ENCODE measurements at regions not wholly inside any gene's neighbourhood (a gene's known extent, or its start where the extent isn't known, plus 50 kb on each side); places are given as distances from the start of the nearest gene placed in this dataset.
"Not testable (repeated sequence)": the region's sequence is repeated elsewhere in the genome, so short reads cannot be mapped to it uniquely, and the experiment has no call there.

- DNase-seq (ENCODE audit: low read depth in 2 of 2), result no peak
Observed at GRCh38 chr5:12772276-12772675, 868.0 kb upstream of the CTNND2 start.

GRCh38 chr5:12759377-12759776, 855.1 kb upstream of the CTNND2 start:
- no peak for DNase-seq (ENCODE audit: low read depth in 2 of 2)

GRCh38 chr5:12757035-12757434, 852.8 kb upstream of the CTNND2 start:
- DNase-seq (ENCODE audit: low read depth in 2 of 2), result no peak

- no peak for DNase-seq (ENCODE audit: low read depth in 2 of 2)
Observed at GRCh38 chr5:12745537-12745936, 841.3 kb upstream of the CTNND2 start.

GRCh38 chr5:12743582-12743981, 839.3 kb upstream of the CTNND2 start:
- no peak for DNase-seq (ENCODE audit: low read depth in 2 of 2)

- no peak for DNase-seq (ENCODE audit: low read depth in 2 of 2)
Observed at GRCh38 chr5:12730354-12730753, 826.1 kb upstream of the CTNND2 start.

GRCh38 chr5:12716664-12717063, 812.4 kb upstream of the CTNND2 start:
- DNase-seq (ENCODE audit: low read depth in 2 of 2), result no peak

GRCh38 chr5:12707560-12707959, 803.3 kb upstream of the CTNND2 start:
- DNase-seq (ENCODE audit: low read depth in 2 of 2), result no peak

- no peak for DNase-seq (ENCODE audit: low read depth in 2 of 2)
Observed at GRCh38 chr5:12704955-12705354, 800.7 kb upstream of the CTNND2 start.

- no peak for DNase-seq (ENCODE audit: low read depth in 2 of 2)
Observed at GRCh38 chr5:12703254-12703653, 799.0 kb upstream of the CTNND2 start.

GRCh38 chr5:12695651-12696050, 791.4 kb upstream of the CTNND2 start:
- no peak for DNase-seq (ENCODE audit: low read depth in 2 of 2)

GRCh38 chr5:12691330-12691729, 787.1 kb upstream of the CTNND2 start:
- no peak for DNase-seq (ENCODE audit: low read depth in 2 of 2)

GRCh38 chr5:12690361-12690760, 786.1 kb upstream of the CTNND2 start:
- no peak for DNase-seq (ENCODE audit: low read depth in 2 of 2)

- DNase-seq (ENCODE audit: low read depth in 2 of 2), result no peak
Observed at GRCh38 chr5:12683249-12683648, 779.0 kb upstream of the CTNND2 start.

- DNase-seq (ENCODE audit: low read depth in 2 of 2), result no peak
Observed at GRCh38 chr5:12679731-12680130, 775.5 kb upstream of the CTNND2 start.

- DNase-seq (ENCODE audit: low read depth in 2 of 2), result no peak
Observed at GRCh38 chr5:12675959-12676358, 771.7 kb upstream of the CTNND2 start.

- no peak for DNase-seq (ENCODE audit: low read depth in 2 of 2)
Observed at GRCh38 chr5:12672141-12672540, 767.9 kb upstream of the CTNND2 start.

GRCh38 chr5:12669326-12669725, 765.1 kb upstream of the CTNND2 start:
- no peak for DNase-seq (ENCODE audit: low read depth in 2 of 2)

GRCh38 chr5:12668564-12668963, 764.3 kb upstream of the CTNND2 start:
- no peak for DNase-seq (ENCODE audit: low read depth in 2 of 2)

- DNase-seq (ENCODE audit: low read depth in 2 of 2), result not testable (repeated sequence)
Observed at GRCh38 chr5:12667818-12668217, 763.6 kb upstream of the CTNND2 start.

GRCh38 chr5:12665772-12666171, 761.5 kb upstream of the CTNND2 start:
- DNase-seq (ENCODE audit: low read depth in 2 of 2), result not testable (repeated sequence)

- DNase-seq (ENCODE audit: low read depth in 2 of 2), result no peak
Observed at GRCh38 chr5:12662545-12663314, 758.5 kb upstream of the CTNND2 start.

GRCh38 chr5:12661617-12662370, 757.5 kb upstream of the CTNND2 start:
- no peak for DNase-seq (ENCODE audit: low read depth in 2 of 2)
